ENCODE measurements at regions not wholly inside any gene's neighbourhood (a gene's known extent, or its start where the extent isn't known, plus 50 kb on each side); places are given as distances from the start of the nearest gene placed in this dataset.

GRCh38 chr17:5693821-5694220, 109.5 kb upstream of the NLRP1 start:
- FAIRE-seq = no peak
- DNase-seq (ENCODE audit: insufficient read length, low spot score) = no peak

GRCh38 chr17:5694551-5694950, 110.2 kb upstream of the NLRP1 start:
- FAIRE-seq (no peak), DNase-seq (ENCODE audit: insufficient read length, low spot score) (no peak)

- DNase-seq (ENCODE audit: insufficient read length, low spot score) = no peak
- no peak for FAIRE-seq
Observed at GRCh38 chr17:5695480-5695879, 111.2 kb upstream of the NLRP1 start.

- no peak for DNase-seq (ENCODE audit: insufficient read length, low spot score)
- no peak for FAIRE-seq
Observed at GRCh38 chr17:5698959-5699358, 114.7 kb upstream of the NLRP1 start.

GRCh38 chr17:5699814-5700213, 115.5 kb upstream of the NLRP1 start:
- DNase-seq (ENCODE audit: insufficient read length, low spot score) = no peak
- no peak for FAIRE-seq

- FAIRE-seq (no peak), DNase-seq (ENCODE audit: insufficient read length, low spot score) (no peak)
Observed at GRCh38 chr17:5700745-5701144, 116.4 kb upstream of the NLRP1 start.

GRCh38 chr17:5701381-5701780, 117.1 kb upstream of the NLRP1 start:
- no peak for FAIRE-seq
- DNase-seq (ENCODE audit: insufficient read length, low spot score) = no peak

- FAIRE-seq = no peak
- no peak for DNase-seq (ENCODE audit: insufficient read length, low spot score)
Observed at GRCh38 chr17:5702951-5703510, 118.7 kb upstream of the NLRP1 start.

- DNase-seq (ENCODE audit: insufficient read length, low spot score) (no peak), FAIRE-seq (no peak)
Observed at GRCh38 chr17:5703736-5704135, 119.4 kb upstream of the NLRP1 start.

- DNase-seq (ENCODE audit: insufficient read length, low spot score) = no peak
- FAIRE-seq = no peak
Observed at GRCh38 chr17:5705081-5705875, 121.0 kb upstream of the NLRP1 start.

- DNase-seq (ENCODE audit: insufficient read length, low spot score) (no peak), FAIRE-seq (no peak)
Observed at GRCh38 chr17:5705876-5706576, 121.7 kb upstream of the NLRP1 start.

GRCh38 chr17:5706577-5707210, 122.4 kb upstream of the NLRP1 start:
- FAIRE-seq = no peak
- DNase-seq (ENCODE audit: insufficient read length, low spot score) = peak; percentile 44

- no peak for DNase-seq (ENCODE audit: insufficient read length, low spot score)
- no peak for FAIRE-seq
Observed at GRCh38 chr17:5707482-5707881, 123.2 kb upstream of the NLRP1 start.

- no peak for FAIRE-seq
- no peak for DNase-seq (ENCODE audit: insufficient read length, low spot score)
Observed at GRCh38 chr17:5708344-5708743, 124.0 kb upstream of the NLRP1 start.

GRCh38 chr17:5711344-5711743, 127.0 kb upstream of the NLRP1 start:
- FAIRE-seq = no peak
- no peak for DNase-seq (ENCODE audit: insufficient read length, low spot score)

GRCh38 chr17:5714993-5715392, 130.7 kb upstream of the NLRP1 start:
- FAIRE-seq (no peak), DNase-seq (ENCODE audit: insufficient read length, low spot score) (no peak)

GRCh38 chr17:5715478-5715877, 131.2 kb upstream of the NLRP1 start:
- no peak for FAIRE-seq
- DNase-seq (ENCODE audit: insufficient read length, low spot score) = no peak

- DNase-seq (ENCODE audit: insufficient read length, low spot score) = no peak
- FAIRE-seq = no peak
Observed at GRCh38 chr17:5718726-5719125, 134.4 kb upstream of the NLRP1 start.

- DNase-seq (ENCODE audit: insufficient read length, low spot score) = no peak
- FAIRE-seq = no peak
Observed at GRCh38 chr17:5719976-5720375, 135.7 kb upstream of the NLRP1 start.

- FAIRE-seq (no peak), DNase-seq (ENCODE audit: insufficient read length, low spot score) (no peak)
Observed at GRCh38 chr17:5730373-5730772, 146.1 kb upstream of the NLRP1 start.

- no peak for DNase-seq (ENCODE audit: insufficient read length, low spot score)
- FAIRE-seq = no peak
Observed at GRCh38 chr17:5740937-5741336, 156.6 kb upstream of the NLRP1 start.

GRCh38 chr17:5741810-5742209, 157.5 kb upstream of the NLRP1 start:
- FAIRE-seq (no peak), DNase-seq (ENCODE audit: insufficient read length, low spot score) (no peak)

Data from GM19239 (cell line).